ENCODE measurements at regions not wholly inside any gene's neighbourhood (a gene's known extent, or its start where the extent isn't known, plus 50 kb on each side); places are given as distances from the start of the nearest gene placed in this dataset.

GRCh38 chr6:43931201-43931600 lies 161.2 kb downstream of the VEGFA start:
- ChIA-PET POLR2A (no interaction called here), RAD21 (ENCODE audit: low non-redundant PET in 1 of 2, low total read pairs in 2 of 2, uncharacterized antibody in 2 of 2, unreplicated experiment in 2 of 2) (no interaction called here), CTCF (no interaction called here)
- H3K36me3 ChIP-seq (ENCODE audit: control insufficient read depth in 1 of 2, insufficient read depth in 2 of 2, low read length in 2 of 2) = no peaks in the 10 kb centered on the region
- DNase-seq (ENCODE audit: low read depth, low spot score) (no peak), ATAC-seq (no peak)
- H3K4me1 ChIP-seq (ENCODE audit: control insufficient read depth in 1 of 2, insufficient read depth in 2 of 2, low read length in 2 of 2) = peaks cover 0 to 7% of the 10 kb centered on the region in 2 experiments; a peak in 1 of 4 replicates
- H3K27ac ChIP-seq (ENCODE audit: low read depth, low read length) = no peak overlapping the region
- intact Hi-C loops (cut with micrococcal nuclease) = no loop called here
- no peak for TF ChIP-seq POLR2A (IDR thresholded peaks at IDR 0.05; ENCODE audit: borderline replicate concordance, extremely low read depth, insufficient read depth, insufficient read length)
- TF ChIP-seq FOSL1 (IDR thresholded peaks at IDR 0.05; ENCODE audit: low read depth) = no peak
- TF ChIP-seq REST (IDR thresholded peaks at IDR 0.05; ENCODE audit: low read depth) = no peak
- no peak for TF ChIP-seq MAX (IDR thresholded peaks at IDR 0.05)
- no peak for TF ChIP-seq ZNF274 (IDR thresholded peaks at IDR 0.05; ENCODE audit: low read depth, low read length)
- TF ChIP-seq SIN3A (IDR thresholded peaks at IDR 0.05; ENCODE audit: low read depth) = no peak
- TF ChIP-seq ZFX (IDR thresholded peaks at IDR 0.05) = no peak
- TF ChIP-seq SP1 (IDR thresholded peaks at IDR 0.05; ENCODE audit: low read depth) = no peak
- no peak for TF ChIP-seq JUND (IDR thresholded peaks at IDR 0.05)
- TF ChIP-seq CEBPB (IDR thresholded peaks at IDR 0.05; ENCODE audit: low read depth) = no peak
- no peak for TF ChIP-seq EZH2 (IDR thresholded peaks at IDR 0.05)
- no peak for TF ChIP-seq RAD21 (IDR thresholded peaks at IDR 0.05; ENCODE audit: low read depth)
- no peak for TF ChIP-seq ELF1 (IDR thresholded peaks at IDR 0.05; ENCODE audit: borderline replicate concordance, low read depth)
- no peak for TF ChIP-seq SRF (IDR thresholded peaks at IDR 0.05; ENCODE audit: low read depth)
- TF ChIP-seq YY1 (IDR thresholded peaks at IDR 0.05; ENCODE audit: extremely low read depth, insufficient replicate concordance, low read depth, low read length) = no peak
- TF ChIP-seq EZH2phosphoT487 (IDR thresholded peaks at IDR 0.05; ENCODE audit: borderline replicate concordance) = no peak
- BruUV-seq (replicated peaks) = no TSS peak
- no peak overlapping the region for H2AFZ ChIP-seq (ENCODE audit: low read depth, low read length, poor library complexity, severe bottlenecking)
- no peaks in the 10 kb centered on the region for H3K9me2 ChIP-seq (ENCODE audit: insufficient read depth)
- no peaks in the 10 kb centered on the region for H3K9me3 ChIP-seq (ENCODE audit: control insufficient read depth in 1 of 2, insufficient read depth in 1 of 2, low read depth in 1 of 2, low read length in 2 of 2)
- H3K9ac ChIP-seq (ENCODE audit: low read length) = no peak overlapping the region
- no peak overlapping the region for H3K4me3 ChIP-seq (replicated peaks in 1 of 2; ENCODE audit: low read depth in 1 of 2, low read length in 2 of 2)
- no peak overlapping the region for H3K4me2 ChIP-seq (ENCODE audit: low read length)
- no peaks in the 10 kb centered on the region for H3K27me3 ChIP-seq (ENCODE audit: insufficient read depth, low read length)
- H4K20me1 ChIP-seq (ENCODE audit: insufficient read depth) = no peaks in the 10 kb centered on the region
- no peaks in the 10 kb centered on the region for H3K79me2 ChIP-seq (ENCODE audit: insufficient read depth, low read length)

Data from HCT116 (cell line).